ENCODE measurements at regions not wholly inside any gene's neighbourhood (a gene's known extent, or its start where the extent isn't known, plus 50 kb on each side); places are given as distances from the start of the nearest gene placed in this dataset.

GRCh38 chr7:46518713-46519112 lies 597.6 kb upstream of the IGFBP3 start:
- TF ChIP-seq POLR2A (IDR thresholded peaks at IDR 0.05) = no peak
- no peak for TF ChIP-seq CTCF (IDR thresholded peaks at IDR 0.05 in 4 of 5, conservative IDR thresholded peaks at IDR 0.05 in 1 of 5)
